ENCODE measurements at regions not wholly inside any gene's neighbourhood (a gene's known extent, or its start where the extent isn't known, plus 50 kb on each side); places are given as distances from the start of the nearest gene placed in this dataset.
"Not testable (repeated sequence)": the region's sequence is repeated elsewhere in the genome, so short reads cannot be mapped to it uniquely, and the experiment has no call there.

DNA sequence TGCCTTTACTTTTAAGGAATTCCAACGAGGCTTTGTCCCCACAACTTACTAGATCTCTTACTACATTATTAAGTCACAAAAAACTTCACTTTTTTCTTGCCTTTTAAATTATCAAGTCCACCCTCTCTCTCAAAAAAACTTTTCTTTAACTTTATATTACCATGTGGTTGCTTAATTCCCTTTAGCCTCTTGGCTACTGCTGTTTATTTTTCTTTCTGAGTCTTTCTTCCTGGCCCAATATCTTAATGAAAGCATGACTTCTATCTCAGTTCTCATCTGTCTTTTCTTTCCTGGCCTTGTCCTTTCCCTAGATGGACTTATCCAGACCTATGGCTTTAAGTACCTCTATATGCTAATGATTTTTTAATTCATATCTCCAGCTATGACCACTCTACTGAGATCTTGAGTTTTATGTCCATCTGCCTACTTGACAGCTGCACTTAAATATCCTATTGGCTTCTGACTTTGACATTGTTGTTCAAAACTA lies 710.5 kb downstream of the RFPL4B start:
- CTCF ChIA-PET, result no interaction called here
- no peaks in the 10 kb centered on the region for H3K9me3 ChIP-seq
- POLR2A ChIA-PET, result no interaction called here
- Mint-ChIP-seq H3K4me1 (no peaks in the 10 kb centered on the region), H3K9me3 (peaks cover 4 to 7% (median 6%) of the 10 kb centered on the region in 3 donors), H3K4me3 (no peak overlapping the region), H3K27ac (no peak overlapping the region), H3K27me3 (no peaks in the 10 kb centered on the region), H3K36me3 (no peaks in the 10 kb centered on the region)
- WGBS (ENCODE audit: insufficient coverage), result 67% methylated on average over 1 of the region's 1 CpG
- H3K4me1 ChIP-seq (ENCODE audit: control insufficient read depth in 1 of 2, extremely low read depth in 1 of 2, insufficient read depth in 2 of 2, low read length in 2 of 2), result no peaks in the 10 kb centered on the region
- H3K27ac ChIP-seq (ENCODE audit: low read length), result no peak overlapping the region
- no peak overlapping the region for H3K4me3 ChIP-seq (ENCODE audit: control insufficient read depth in 1 of 2, extremely low read depth in 1 of 2, low read length in 1 of 2)
- ATAC-seq (replicated peaks in 1 of 4), result no peak
- H3K36me3 ChIP-seq (ENCODE audit: control insufficient read depth in 2 of 2, extremely low read depth in 1 of 2, insufficient read depth in 1 of 2, low read length in 1 of 2), result no peaks in the 10 kb centered on the region
- DNase-seq, result no peak
- H3K27me3 ChIP-seq (replicated peaks in 1 of 2; ENCODE audit: control insufficient read depth in 2 of 2, extremely low read depth in 1 of 2, insufficient read depth in 2 of 2, low read length in 1 of 2), result no peaks in the 10 kb centered on the region

- Histone ChIP-seq H3K36me3 (ENCODE audit: control insufficient read depth in 2 of 2, extremely low read depth in 1 of 2, insufficient read depth in 1 of 2, low read length in 1 of 2) (no peaks in the 10 kb centered on the region), H3K4me3 (ENCODE audit: control insufficient read depth in 1 of 2, extremely low read depth in 1 of 2, low read length in 1 of 2) (no peak overlapping the region), H3K27me3 (replicated peaks in 1 of 2; ENCODE audit: control insufficient read depth in 2 of 2, extremely low read depth in 1 of 2, insufficient read depth in 2 of 2, low read length in 1 of 2) (no peaks in the 10 kb centered on the region), H3K9me3 (no peaks in the 10 kb centered on the region), H3K4me1 (ENCODE audit: control insufficient read depth in 1 of 2, extremely low read depth in 1 of 2, insufficient read depth in 2 of 2, low read length in 2 of 2) (no peaks in the 10 kb centered on the region), H3K27ac (ENCODE audit: low read length) (no peak overlapping the region)
- H3K9me3 Mint-ChIP-seq, result peaks cover 4 to 5% (median 4%) of the 10 kb centered on the region in 3 donors
- no peaks in the 10 kb centered on the region for H3K4me1 Mint-ChIP-seq
- CTCF ChIA-PET, result no interaction called here
- 17% methylated on average over 1 of the region's 2 CpGs for WGBS (ENCODE audit: insufficient coverage)
- no peaks in the 10 kb centered on the region for H3K36me3 Mint-ChIP-seq
- no peak overlapping the region for H3K27ac Mint-ChIP-seq
- POLR2A ChIA-PET, result no interaction called here
- H3K27me3 Mint-ChIP-seq, result no peaks in the 10 kb centered on the region
- no peak for ATAC-seq (replicated peaks in 1 of 4)
- no peak for DNase-seq
- no peak overlapping the region for H3K4me3 Mint-ChIP-seq
Observed at GRCh38 chr6:113060664-113061063, 713.5 kb downstream of the RFPL4B start.

DNA sequence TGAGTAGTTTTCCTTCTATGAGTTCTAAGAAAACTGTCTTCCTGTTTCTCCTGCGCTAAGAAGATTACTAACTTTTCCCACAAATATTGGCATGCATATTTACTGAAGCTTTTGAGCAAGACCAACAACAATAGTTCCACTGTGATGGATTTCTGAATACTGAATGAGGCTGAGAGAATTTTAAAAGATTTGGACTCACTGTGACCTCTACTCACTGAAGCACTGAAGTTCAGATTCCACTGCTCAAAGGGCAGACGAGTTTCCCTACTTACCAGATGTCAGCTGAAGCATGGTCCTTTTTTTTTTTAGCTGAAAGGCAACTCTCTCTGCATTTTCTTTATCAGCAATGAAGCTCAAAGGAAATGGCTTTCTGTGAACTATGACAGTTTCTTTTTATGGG lies 718.5 kb downstream of the RFPL4B start:
- H3K9me3 Mint-ChIP-seq, result peaks cover 0 to 4% (median 0%) of the 10 kb centered on the region in 3 donors
- H3K27me3 ChIP-seq (replicated peaks in 1 of 2; ENCODE audit: control insufficient read depth in 2 of 2, extremely low read depth in 1 of 2, insufficient read depth in 2 of 2, low read length in 1 of 2), result no peaks in the 10 kb centered on the region
- H3K27ac Mint-ChIP-seq, result no peak overlapping the region
- no peak overlapping the region for H3K27ac ChIP-seq (ENCODE audit: low read length)
- ATAC-seq (replicated peaks in 1 of 4) (no peak), DNase-seq (no peak)
- H3K27me3 Mint-ChIP-seq, result no peaks in the 10 kb centered on the region
- no peaks in the 10 kb centered on the region for H3K9me3 ChIP-seq
- 60% methylated on average over 1 of the region's 2 CpGs for WGBS (ENCODE audit: insufficient coverage)
- no peaks in the 10 kb centered on the region for H3K4me1 Mint-ChIP-seq
- POLR2A ChIA-PET, result no interaction called here
- CTCF ChIA-PET, result no interaction called here
- no peaks in the 10 kb centered on the region for H3K4me1 ChIP-seq (ENCODE audit: control insufficient read depth in 1 of 2, extremely low read depth in 1 of 2, insufficient read depth in 2 of 2, low read length in 2 of 2)
- no peaks in the 10 kb centered on the region for H3K36me3 Mint-ChIP-seq
- H3K4me3 Mint-ChIP-seq, result no peak overlapping the region
- H3K36me3 ChIP-seq (ENCODE audit: control insufficient read depth in 2 of 2, extremely low read depth in 1 of 2, insufficient read depth in 1 of 2, low read length in 1 of 2), result no peaks in the 10 kb centered on the region
- H3K4me3 ChIP-seq (ENCODE audit: control insufficient read depth in 1 of 2, extremely low read depth in 1 of 2, low read length in 1 of 2), result no peak overlapping the region

GRCh38 chr6:113067612-113068275 lies 720.6 kb downstream of the RFPL4B start:
- 83% methylated on average over 1 of the region's 3 CpGs for WGBS (ENCODE audit: insufficient coverage)
- DNase-seq, result no peak
- no peak for ATAC-seq (replicated peaks in 1 of 4)
- no peak overlapping the region for H3K27ac ChIP-seq (ENCODE audit: low read length)
- Mint-ChIP-seq H3K27ac (no peak overlapping the region), H3K4me1 (no peaks in the 10 kb centered on the region), H3K27me3 (no peaks in the 10 kb centered on the region), H3K4me3 (no peak overlapping the region), H3K9me3 (peaks cover 0 to 6% (median 0%) of the 10 kb centered on the region in 3 donors), H3K36me3 (no peaks in the 10 kb centered on the region)
- no peaks in the 10 kb centered on the region for H3K27me3 ChIP-seq (replicated peaks in 1 of 2; ENCODE audit: control insufficient read depth in 2 of 2, extremely low read depth in 1 of 2, insufficient read depth in 2 of 2, low read length in 1 of 2)
- no peaks in the 10 kb centered on the region for H3K9me3 ChIP-seq
- H3K4me1 ChIP-seq (ENCODE audit: control insufficient read depth in 1 of 2, extremely low read depth in 1 of 2, insufficient read depth in 2 of 2, low read length in 2 of 2), result no peaks in the 10 kb centered on the region
- POLR2A ChIA-PET, result no interaction called here
- CTCF ChIA-PET, result no interaction called here
- no peaks in the 10 kb centered on the region for H3K36me3 ChIP-seq (ENCODE audit: control insufficient read depth in 2 of 2, extremely low read depth in 1 of 2, insufficient read depth in 1 of 2, low read length in 1 of 2)
- H3K4me3 ChIP-seq (ENCODE audit: control insufficient read depth in 1 of 2, extremely low read depth in 1 of 2, low read length in 1 of 2), result no peak overlapping the region

- Mint-ChIP-seq H3K9me3 (peaks cover 0 to 6% (median 0%) of the 10 kb centered on the region in 3 donors), H3K4me3 (no peak overlapping the region), H3K27me3 (no peaks in the 10 kb centered on the region), H3K27ac (no peak overlapping the region), H3K4me1 (no peaks in the 10 kb centered on the region), H3K36me3 (no peaks in the 10 kb centered on the region)
- no peaks in the 10 kb centered on the region for H3K36me3 ChIP-seq (ENCODE audit: control insufficient read depth in 2 of 2, extremely low read depth in 1 of 2, insufficient read depth in 1 of 2, low read length in 1 of 2)
- no peak for DNase-seq
- ChIA-PET CTCF (no interaction called here), POLR2A (no interaction called here)
- no peaks in the 10 kb centered on the region for H3K9me3 ChIP-seq
- no peaks in the 10 kb centered on the region for H3K27me3 ChIP-seq (replicated peaks in 1 of 2; ENCODE audit: control insufficient read depth in 2 of 2, extremely low read depth in 1 of 2, insufficient read depth in 2 of 2, low read length in 1 of 2)
- no peak overlapping the region for H3K4me3 ChIP-seq (ENCODE audit: control insufficient read depth in 1 of 2, extremely low read depth in 1 of 2, low read length in 1 of 2)
- H3K4me1 ChIP-seq (ENCODE audit: control insufficient read depth in 1 of 2, extremely low read depth in 1 of 2, insufficient read depth in 2 of 2, low read length in 2 of 2), result no peaks in the 10 kb centered on the region
- no peak overlapping the region for H3K27ac ChIP-seq (ENCODE audit: low read length)
- ATAC-seq (replicated peaks in 1 of 4), result no peak
- WGBS (ENCODE audit: insufficient coverage), result no CpG with 5 or more reads among the region's 2 CpGs
Observed at GRCh38 chr6:113068570-113068969, 721.4 kb downstream of the RFPL4B start.

DNA sequence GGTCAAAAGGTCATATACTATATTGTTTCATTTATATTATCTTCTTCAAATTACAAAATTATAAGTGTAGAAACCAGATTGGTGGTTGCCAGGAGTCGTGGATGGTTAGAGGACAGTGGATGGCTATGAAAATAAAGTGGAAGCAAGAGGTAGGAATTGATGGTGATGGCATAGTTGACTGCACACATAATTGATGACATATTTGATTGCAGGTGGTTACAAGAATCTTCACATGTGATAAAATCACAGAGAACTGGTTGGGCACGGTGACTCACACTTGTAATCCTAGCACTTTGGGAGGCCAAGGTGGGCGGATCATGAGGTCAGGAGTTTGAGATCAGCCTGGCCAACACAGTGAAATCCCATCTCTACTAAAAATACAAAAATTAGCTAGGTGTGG lies 723.6 kb downstream of the RFPL4B start:
- H3K27me3 Mint-ChIP-seq; H3K36me3 ChIP-seq (ENCODE audit: control insufficient read depth in 2 of 2, extremely low read depth in 1 of 2, insufficient read depth in 1 of 2, low read length in 1 of 2); H3K4me1 ChIP-seq (ENCODE audit: control insufficient read depth in 1 of 2, extremely low read depth in 1 of 2, insufficient read depth in 2 of 2, low read length in 2 of 2); H3K9me3 Mint-ChIP-seq; CTCF ChIA-PET; H3K4me1 Mint-ChIP-seq; H3K27me3 ChIP-seq (replicated peaks in 1 of 2; ENCODE audit: control insufficient read depth in 2 of 2, extremely low read depth in 1 of 2, insufficient read depth in 2 of 2, low read length in 1 of 2); H3K4me3 Mint-ChIP-seq; H3K9me3 ChIP-seq; H3K27ac Mint-ChIP-seq; POLR2A ChIA-PET; H3K4me3 ChIP-seq (ENCODE audit: control insufficient read depth in 1 of 2, extremely low read depth in 1 of 2, low read length in 1 of 2); ATAC-seq (replicated peaks in 1 of 4); H3K36me3 Mint-ChIP-seq; DNase-seq; H3K27ac ChIP-seq (ENCODE audit: low read length): not testable (repeated sequence)
- WGBS (ENCODE audit: insufficient coverage), result no CpG with 5 or more reads among the region's 3 CpGs
